GM19238 (cell line): ENCODE measurements at regions not wholly inside any gene's neighbourhood (a gene's known extent, or its start where the extent isn't known, plus 50 kb on each side); places are given as distances from the start of the nearest gene placed in this dataset.

Source experiments
- DNase-seq: peaks from one replicate; pipeline ENCODE4 v3.0.0; 2011; ENCODE audit warnings: low spot score; ENCODE audit not compliant: insufficient read length

GRCh38 chr15:98519767-98520550, 128.4 kb upstream of the IGF1R start:
- DNase-seq: no peak

- no peak for DNase-seq
These were observed 126.2 kb upstream of the IGF1R start for GRCh38 chr15:98522127-98522526.

- DNase-seq: no peak
These were observed 124.3 kb upstream of the IGF1R start for GRCh38 chr15:98523912-98524662.

DNA sequence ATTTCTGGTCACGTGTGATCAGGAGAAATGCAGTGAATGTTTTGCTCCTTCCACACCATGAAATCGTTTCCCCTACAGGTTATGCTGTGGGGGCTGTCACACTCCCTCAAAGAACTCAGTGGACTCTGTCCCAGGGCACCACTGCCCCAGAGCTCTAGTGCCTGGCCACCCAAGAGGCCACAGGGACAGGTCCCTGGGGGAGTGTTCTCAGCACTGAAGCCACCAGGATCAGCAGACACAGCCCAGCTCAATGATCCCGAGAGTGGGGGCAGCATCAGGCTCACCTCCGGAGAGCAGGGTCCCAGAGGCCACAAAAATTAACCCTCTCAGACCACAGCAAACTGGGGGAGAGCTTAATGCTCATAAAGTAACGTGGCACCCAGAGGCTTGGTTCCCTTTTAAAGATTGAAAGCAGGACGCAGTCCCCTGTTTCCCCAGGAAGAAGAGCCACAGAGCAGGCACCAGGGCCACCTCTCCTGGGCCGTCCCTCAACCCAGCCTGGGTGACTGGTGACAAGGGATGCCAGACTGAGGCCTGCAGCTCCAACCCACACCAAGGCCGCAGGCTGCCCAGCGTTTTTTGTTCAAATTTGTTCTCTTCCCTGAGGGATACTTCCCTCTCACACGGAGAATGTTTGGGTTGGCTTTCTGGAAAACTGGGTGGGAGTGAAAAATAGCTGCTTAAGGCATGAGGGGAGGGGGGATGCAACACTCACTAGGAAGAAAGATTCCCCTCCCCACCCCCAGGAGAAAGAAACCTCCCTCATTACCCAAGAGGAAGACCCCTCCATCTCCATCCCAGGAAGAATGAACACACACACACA, 123.3 kb upstream of the IGF1R start:
- DNase-seq: no peak

- no peak for DNase-seq
These were observed 122.7 kb upstream of the IGF1R start for GRCh38 chr15:98525661-98526001.

DNA sequence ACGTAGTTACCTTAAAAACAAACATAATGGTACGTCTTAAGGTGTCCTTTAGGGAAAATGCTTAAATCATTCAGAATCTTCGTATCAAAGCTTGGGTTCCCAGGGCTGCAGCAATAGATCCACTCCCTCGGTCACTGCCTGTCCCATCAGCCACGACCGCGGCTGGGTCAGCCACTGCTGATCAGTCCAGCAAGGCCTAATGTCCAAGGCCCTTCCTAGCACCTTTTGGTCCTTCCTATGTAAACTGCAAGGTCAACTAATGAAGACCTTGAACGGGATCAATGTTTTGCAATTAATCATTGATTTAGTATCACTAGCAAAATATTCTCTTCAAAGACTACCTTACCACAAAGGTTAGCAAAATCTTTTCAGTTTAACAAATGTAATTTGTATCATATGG, 122.2 kb upstream of the IGF1R start:
- no peak for DNase-seq

DNA sequence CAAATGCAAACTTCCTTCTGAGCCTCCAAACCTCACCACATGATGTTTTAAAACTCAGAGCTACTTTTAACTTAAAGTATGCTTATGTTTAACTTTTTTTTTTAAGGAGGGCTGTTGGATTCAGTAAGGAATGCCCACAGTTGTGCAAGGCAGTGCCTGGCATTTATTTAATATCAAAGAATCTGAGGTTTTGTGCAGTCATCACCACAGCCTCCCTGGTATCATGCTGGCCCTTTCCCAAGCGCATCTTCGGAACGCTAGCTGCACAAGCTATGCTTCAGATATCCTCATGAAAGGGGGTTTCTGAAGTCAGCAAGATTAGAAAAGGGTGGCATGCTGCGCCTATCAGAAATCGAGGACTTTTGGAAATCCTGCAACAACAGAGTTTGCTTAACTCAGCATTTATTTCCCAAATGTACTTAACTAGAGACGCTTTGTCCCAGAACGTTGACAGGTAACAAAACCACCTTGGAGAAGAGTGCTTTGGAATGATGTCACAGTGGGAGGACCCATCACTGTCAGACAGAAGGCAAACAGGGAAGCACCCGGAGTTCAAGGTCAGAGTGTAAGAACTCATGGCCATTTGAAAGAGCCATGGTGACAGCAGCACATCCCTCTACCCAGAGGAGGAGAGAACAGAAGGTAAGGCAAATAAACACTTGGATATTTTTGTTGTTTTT, 120.2 kb upstream of the IGF1R start:
- DNase-seq: no peak

- no peak for DNase-seq
These were observed 118.9 kb upstream of the IGF1R start for GRCh38 chr15:98529205-98530145.

- DNase-seq: no peak
These were observed 117.8 kb upstream of the IGF1R start for GRCh38 chr15:98530570-98530969.

GRCh38 chr15:98532063-98532462, 116.3 kb upstream of the IGF1R start:
- no peak for DNase-seq

- no peak for DNase-seq
These were observed 111.4 kb upstream of the IGF1R start for GRCh38 chr15:98536976-98537375.

DNA sequence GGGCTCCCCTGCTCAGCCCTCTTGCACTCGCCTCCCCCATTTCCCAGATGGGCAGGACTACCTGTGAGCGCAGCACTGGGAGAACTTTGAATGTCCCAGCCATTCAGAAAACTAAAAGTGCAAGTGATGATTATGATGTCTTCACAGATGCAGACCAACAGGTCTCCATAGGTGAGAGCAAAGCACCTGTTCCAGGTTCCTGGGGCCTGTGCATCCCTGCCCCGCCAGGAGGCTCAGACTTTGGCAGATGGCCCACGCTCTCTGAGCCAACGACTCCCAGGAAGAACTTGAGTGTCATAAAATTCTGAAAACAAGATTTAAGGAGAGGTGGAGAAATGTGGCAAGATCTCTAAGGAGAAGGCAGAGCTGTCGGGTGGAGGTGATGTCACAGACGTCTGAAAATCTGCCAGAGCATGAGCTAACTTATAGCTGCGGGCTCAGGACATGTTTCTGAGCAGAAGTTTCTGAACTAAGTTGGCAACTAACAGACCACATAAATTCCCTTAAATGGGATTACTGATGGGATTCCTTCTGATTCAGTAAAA, 110.8 kb upstream of the IGF1R start:
- no peak for DNase-seq

GRCh38 chr15:98541519-98541918, 106.8 kb upstream of the IGF1R start:
- no peak for DNase-seq

DNA sequence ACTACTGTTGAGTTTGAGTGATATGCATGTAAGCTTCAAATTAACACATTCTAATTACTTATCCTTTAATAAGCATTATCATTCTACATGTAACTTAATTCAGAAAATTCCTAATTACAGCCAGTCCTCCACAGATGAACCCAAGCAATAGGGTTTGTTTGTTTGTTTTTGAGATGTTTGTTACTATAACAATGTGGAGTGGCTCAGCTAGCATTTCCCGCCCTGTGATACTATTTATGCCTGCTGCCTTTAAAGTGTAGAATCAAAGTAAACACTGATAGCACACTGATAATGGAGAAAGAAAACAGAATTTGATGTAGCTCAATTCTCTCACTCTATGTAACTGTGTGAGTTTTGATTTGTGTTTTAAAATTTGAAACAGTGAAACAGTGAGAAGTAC, 105.1 kb upstream of the IGF1R start:
- no peak for DNase-seq

DNA sequence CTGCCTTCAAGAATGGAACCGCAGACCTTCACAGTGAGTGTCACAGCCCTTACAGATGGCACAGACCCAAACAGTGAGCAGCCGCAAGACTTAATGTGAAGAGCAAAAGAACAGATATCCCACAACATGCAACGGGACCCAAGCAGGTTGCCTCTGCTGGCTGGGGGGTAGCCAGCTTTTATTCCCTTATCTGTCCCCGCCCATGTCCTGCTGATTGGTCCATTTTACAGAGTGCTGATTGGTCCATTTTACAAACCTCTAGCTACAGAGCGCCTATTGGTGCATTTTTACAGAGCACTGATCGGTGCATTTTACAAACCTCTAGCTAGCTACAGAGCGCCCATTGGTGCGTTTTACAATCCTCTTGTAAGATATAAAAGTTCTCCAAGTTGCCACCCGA, 102.0 kb upstream of the IGF1R start:
- DNase-seq: no peak

DNA sequence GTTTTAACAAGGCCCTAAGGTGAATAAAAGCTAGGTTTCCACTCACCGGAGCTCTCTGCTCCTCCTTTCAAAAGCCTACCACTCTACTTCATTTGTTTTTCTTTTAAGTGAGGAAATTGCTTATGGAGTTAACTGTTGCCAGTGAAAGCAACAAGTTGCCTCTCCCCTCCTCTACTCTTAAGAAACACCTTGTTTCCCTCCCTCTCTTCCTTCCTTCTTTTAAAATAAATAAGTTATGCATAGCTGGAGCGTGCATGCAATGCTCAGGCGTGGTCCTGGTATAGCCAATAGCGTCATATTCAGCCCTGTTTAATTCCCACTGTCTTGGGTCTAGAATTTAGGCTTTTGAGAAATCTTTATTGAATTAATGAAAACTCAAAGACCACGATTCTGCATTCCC, 101.1 kb upstream of the IGF1R start:
- DNase-seq: no peak

DNA sequence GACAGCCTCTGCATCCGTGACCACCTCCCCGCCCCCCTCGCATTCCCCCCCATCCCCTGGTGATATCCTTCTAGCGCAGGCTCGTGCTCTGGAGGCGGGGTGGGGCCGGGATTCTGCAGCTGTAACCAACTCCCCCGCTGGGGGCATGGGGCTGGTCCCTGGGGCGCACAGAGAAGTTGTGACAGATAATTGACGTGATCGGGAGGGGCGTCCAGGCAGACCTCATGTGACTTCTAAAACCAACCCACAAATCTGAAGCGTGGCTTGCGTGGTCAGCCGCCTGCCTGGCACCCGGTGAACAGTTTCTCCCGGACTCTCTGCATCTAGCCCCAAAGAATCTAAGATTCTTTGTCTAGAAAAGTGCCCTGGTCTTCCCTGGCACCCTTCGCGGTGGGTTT, 100.6 kb upstream of the IGF1R start:
- DNase-seq: no peak

DNA sequence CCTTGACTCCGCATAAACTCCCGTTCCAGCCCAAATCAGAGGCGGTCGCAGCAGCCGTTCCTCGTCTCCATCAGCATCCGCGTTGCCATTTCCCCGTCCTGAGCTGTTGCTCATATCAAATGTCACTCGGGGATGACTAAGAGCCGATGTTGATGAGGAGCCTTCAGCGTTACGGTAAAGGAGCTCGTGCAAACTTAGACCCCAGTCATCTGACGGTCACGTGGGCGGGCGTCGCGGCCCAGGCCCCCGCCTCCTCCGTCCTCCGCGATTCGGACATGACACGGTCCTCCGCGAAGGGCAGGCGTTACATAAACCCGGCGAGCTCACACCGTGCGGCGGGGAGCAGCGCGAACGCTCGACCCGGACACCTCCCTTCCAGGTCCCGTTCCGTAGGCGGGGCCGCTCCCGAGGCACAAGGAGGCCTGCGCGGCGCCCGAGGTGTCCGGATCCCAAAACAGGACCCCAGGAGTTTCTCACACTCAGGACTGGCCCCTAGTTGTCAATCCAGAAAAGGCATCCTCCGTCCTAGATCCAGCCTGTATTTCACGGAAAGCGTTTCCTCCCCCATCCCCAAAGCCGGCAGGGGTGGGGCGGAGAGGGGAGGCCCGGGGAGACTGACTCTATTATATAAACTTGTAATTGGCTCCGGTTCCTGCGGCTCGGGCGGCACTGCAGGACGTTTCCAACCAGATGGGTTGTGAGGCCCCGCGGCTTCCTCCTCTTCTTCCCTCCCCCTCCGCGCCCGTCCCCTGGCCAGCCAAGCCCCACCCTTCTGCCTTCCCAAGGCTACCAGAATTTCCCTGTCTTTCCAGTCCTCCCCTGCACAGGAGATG, 100.0 kb upstream of the IGF1R start:
- no peak for DNase-seq

- DNase-seq: no peak
These were observed 99.3 kb upstream of the IGF1R start for GRCh38 chr15:98549003-98549402.
